CD4-positive, alpha-beta T cell treated with Interleukin-6 for 4 hours (primary cell): ENCODE measurements at regions not wholly inside any gene's neighbourhood (a gene's known extent, or its start where the extent isn't known, plus 50 kb on each side); places are given as distances from the start of the nearest gene placed in this dataset.

Experiments
- DNase-seq: peaks from one replicate; pipeline ENCODE4 v3.0.0-alpha.2; 2020; ENCODE audit warnings: mixed read lengths

DNA sequence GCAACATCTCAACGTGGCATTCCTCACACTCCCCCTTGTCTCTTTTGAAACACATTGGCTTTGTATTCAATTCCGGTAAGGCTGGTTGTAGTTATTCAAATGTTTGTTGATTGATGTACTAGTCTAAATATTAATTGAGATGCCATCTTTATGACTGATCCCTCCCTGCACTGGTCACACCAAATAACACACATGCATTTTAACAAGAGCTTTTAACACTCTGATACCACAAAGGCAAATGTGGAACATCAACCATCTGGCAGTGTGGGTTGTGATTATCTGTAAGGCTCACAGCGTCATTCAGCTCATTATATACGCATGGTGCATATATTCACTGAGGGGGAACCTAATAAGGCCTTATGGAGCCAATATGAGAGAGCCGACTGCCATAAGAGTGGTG is 305.0 kb downstream of the TENT4A start:
- no peak for DNase-seq

GRCh38 chr5:7018601-7019000 is 305.4 kb downstream of the TENT4A start:
- no peak for DNase-seq

GRCh38 chr5:7036192-7036835 is 323.1 kb downstream of the TENT4A start:
- DNase-seq: no peak

DNA sequence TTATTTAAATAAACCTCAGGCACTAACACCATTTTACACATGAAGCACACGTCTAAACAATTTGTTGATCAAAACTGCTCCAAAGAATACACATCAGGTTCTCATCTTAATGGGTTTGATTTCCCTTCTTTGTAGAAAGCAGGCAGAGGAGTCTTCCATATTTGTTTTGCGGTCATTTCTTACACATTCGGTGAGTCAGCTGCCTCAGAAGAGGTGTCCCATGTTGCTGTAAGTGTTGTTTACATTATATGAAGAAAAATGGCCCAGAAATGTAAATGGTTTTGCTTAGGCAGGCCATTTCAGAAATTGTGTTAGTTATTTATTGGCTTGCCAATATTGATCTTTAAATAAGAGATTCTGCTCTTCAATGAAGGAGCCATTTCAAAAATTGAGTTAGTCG is 325.8 kb downstream of the TENT4A start:
- DNase-seq: no peak

GRCh38 chr5:7040111-7040510 is 326.9 kb downstream of the TENT4A start:
- DNase-seq: no peak

DNA sequence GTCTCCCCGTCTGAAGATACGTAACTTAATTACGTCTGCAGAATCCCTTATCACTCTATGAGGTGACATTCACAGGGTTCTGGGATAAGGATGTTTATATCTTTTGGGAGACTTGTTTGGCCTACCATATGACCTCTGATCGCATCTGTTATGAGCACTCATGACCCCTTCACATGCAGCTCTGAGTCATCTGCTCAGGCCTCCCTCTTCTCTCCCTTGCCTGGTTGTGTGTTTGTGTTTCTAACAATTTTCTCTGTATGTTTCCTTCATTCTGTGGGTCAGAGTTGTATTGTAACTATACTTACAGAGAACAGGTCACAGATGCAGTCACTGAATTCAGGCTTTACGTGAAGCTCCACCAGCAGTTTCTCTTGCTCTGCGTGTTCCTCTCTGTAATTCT is 330.6 kb downstream of the TENT4A start:
- DNase-seq: no peak

DNA sequence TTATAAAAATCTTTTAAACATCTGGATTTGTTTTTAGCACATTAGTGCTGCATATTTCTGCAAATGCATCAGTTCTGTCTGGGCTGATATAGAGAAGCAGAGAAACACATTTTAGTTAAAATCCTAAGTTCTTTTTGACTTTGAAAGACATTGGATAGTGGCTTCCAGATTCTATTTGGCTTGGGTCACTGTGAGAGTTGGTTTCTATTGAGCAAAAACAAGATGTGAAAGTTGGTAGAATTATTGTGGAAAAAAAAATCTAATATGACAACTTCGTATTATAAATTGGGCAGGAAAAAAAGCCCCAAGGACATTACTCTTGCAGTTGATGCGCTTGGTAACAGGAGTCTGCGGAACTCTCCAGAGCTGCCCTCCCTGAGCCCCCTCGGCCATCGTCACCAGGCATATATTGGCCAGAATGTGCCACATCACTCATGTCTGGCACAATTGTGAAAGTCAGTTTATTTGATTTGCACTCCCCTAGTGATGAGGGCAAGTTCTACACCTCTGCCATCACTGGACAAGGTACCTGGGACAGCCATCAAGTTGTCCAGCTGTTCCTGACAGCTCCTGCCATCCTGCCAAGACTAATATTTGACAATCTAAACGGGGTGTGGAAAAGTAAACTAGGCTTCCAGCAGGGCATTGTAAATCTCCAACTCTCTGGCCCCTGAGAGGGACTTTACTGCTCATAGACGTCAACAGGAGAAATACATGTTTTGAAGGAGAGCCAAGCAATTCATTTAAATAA is 334.5 kb downstream of the TENT4A start:
- DNase-seq: no peak

GRCh38 chr5:7050986-7051385 is 337.8 kb downstream of the TENT4A start:
- DNase-seq: no peak

DNA sequence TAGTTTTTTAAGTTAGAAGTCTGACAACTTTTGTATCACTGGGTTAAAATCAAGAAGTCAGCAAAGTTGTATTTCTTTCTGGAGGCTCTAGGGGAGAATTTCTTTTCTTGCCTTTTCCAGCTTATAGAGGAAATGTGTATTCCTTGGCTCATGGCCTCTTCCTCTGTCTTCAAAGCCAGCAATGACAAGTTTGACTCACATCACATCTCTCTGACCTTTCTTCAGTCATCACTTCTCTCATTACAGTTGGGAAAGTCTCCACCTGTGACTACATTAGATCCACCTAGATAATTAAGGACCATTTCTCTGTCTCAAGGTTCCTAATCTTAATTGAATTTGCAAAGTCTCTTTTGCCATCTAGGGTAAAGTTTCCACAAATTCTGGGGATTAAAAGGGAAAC is 339.9 kb downstream of the TENT4A start:
- DNase-seq: no peak

DNA sequence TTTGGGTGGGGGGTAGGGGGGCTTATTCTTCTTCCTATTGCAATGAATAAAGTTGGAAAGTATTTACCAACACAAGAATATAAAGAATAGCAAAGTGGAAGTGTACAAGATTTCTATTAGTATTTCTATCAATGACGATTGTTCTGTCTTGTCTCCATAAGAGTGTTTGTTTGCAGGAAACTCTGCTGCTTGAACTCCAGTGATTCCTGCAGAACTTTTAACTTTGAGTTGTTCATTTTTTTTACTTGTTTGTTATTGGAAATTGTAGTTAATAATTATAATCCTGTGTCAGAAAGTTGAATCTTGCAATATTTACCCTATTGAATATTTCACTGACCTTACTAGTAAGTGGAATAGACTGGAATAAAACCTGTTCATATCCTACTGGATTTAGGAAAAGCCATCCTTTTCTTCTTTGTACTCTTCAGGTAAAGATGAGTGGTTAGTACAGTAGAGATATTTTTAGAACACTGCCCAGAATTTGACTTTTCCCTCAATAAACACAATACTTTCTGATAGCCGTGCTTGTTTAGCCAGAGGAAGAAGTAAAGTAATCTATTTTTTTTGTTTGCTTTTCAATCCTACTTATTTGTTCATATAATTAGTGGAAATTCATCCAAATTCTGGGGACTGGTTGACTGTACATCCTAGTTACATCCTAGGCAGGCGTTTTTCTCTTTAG is 340.4 kb downstream of the TENT4A start:
- no peak for DNase-seq

- DNase-seq: no peak
Observed at GRCh38 chr5:7066471-7067235, 329.3 kb upstream of the ADCY2 start.

GRCh38 chr5:7068156-7068555 is 327.8 kb upstream of the ADCY2 start:
- no peak for DNase-seq

DNA sequence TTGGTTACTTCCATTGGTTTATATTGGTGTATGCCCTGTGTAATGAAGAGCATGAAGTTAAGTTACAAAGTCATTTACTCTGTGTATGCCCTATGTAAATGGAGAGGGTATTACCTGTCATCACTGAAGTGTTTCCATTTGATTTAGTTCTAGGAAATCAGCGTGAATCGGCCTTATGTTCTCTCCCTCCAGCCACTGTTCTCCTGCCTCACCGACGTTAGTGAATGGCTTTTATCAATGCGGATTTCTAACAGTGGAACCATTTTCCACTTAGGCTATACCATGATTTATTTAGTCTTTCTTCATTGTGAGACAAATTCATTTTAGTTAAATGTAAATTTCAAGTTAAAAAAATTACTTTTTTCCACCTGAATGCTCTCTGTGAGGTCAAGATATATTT is 327.0 kb upstream of the ADCY2 start:
- DNase-seq: no peak

DNA sequence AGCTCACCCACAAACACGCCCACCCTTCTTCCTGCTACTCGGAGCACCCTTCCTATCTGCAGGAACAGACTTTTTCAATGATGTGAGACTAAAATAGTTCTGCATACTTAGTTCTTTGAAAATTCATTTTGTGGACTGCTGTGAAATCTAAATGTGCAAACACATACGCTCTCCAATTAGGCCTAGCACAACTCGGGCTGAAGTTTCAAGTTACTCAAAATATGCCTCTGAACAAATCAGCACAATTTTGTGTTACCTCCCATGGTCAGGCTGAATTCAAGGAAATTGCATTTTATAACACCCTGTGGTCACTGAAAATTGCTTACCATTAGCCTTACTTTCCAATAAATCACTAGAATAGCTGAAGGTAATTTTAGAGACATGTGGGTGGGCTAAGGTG is 323.8 kb upstream of the ADCY2 start:
- no peak for DNase-seq

DNA sequence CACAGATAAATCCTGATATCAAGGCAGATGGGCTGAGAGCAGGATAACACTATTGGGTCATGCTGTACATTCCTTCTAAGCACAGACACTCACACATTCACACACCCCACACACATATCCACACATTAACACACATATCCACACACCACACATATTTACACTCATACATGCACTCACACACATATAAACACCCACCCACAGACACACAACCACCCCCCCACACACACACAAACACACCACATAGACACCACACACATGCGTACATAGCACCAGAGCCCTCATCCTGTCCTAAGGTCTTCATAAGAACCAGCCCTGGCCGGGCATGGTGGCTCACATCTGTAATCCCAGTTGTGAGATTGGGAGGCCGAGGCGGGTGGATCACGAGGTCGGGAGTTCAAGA is 322.3 kb upstream of the ADCY2 start:
- no peak for DNase-seq

DNA sequence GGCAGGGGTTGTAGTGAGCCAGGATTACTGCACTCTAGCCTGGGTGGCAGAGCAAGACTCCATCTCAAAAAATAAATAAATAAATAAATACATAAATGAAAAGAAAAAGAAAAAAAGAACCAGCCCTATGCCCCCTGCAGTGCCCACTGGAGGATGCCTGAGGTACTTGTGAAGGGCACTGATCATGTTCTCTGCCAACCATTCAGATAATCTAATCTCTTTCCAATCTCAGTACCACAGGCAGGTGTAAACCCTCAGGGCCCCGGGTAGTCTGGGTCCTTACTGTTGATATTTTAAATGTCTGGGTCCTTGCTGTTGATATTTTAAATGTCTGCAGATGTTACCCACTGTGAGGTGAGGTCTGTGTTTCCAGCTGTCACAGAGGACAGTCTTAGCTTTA is 321.8 kb upstream of the ADCY2 start:
- no peak for DNase-seq

DNA sequence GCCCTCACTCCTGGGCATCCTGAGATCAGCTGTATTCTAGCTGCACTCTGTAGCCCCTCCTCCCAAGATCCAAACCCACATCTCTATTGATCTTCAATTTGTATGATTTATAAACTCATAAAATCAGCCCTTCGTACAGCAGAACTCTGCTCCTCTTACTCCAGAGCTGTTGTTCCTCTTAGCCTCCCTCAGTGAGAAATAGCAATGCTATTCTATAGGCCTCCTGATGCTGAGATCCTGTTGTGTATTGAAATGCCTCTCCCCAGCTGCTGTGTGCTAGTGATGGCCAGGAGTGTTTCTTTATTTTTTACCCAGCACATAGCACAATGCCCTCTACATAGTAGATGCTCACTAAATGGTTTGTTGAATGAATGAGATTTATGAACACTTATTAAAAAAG is 320.5 kb upstream of the ADCY2 start:
- DNase-seq: no peak

DNA sequence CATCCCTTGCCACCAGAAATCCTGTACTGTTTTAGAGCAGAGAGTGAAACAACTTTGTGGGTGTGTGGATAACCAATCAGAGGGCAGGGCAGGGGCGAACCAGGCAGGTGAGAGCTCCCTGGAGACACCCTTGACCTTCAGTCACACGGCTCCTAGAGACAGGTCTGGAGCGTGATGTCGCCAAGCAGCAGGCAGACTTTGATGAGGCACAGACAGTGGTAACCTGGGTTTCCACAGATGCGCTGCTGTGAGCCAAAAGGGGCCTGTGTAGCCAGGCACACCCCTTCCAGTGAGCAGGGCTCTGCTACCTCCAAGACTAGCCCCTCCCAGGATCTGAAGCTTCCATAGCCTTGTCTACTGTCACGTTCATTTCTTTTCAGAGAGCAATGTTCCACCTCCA is 317.8 kb upstream of the ADCY2 start:
- no peak for DNase-seq

GRCh38 chr5:7078901-7079300 is 317.0 kb upstream of the ADCY2 start:
- DNase-seq: no peak

- DNase-seq: no peak
Observed at GRCh38 chr5:7080501-7080900, 315.4 kb upstream of the ADCY2 start.

DNA sequence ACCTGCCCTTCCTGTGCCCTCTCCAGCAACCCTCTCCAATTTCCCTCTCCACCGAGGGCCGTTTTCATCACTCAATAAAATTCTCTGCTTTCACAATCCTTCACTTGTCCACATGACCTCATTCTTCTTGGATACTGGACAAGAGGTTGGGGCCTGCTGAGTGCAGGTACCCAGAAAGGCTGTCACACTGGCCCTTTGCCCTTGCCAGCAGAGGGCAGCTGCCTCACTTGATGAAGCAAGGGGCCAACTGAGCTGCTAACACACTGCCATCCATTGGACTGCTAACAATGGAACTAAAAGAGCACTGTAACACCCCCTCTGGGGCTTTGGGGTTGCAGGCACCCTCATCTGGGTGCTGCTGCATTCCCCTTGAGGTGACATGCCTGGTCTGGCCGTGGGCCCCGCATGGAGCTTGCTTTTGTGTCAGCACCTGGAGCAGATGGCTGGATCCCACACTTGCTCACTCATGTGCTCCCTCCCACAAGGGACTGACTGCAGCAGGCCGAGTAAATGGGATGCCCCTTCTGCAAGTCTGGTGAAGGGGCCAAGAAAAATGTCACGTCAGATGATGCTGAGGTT is 308.1 kb upstream of the ADCY2 start:
- no peak for DNase-seq

- DNase-seq: no peak
Observed at GRCh38 chr5:7088849-7089248, 307.1 kb upstream of the ADCY2 start.

DNA sequence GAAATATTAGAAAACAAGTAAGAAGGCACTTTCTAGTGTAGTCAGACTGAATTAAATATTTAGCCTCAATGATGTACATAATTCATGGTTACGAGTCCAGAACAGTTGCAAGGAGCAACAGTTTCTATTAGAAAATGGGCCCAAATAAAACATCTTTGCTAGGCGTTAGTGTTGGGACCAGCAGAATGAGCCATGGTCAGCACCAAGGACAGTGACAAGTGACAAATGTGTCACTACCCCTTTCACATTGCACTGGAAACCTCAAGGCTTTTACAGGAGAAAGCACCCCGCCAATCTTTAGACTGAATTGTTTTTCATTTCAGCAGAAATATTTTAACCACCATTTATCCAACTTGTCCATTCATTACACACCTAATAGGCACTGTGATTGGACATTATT is 301.3 kb upstream of the ADCY2 start:
- no peak for DNase-seq
